Neural progenitor cell (in vitro differentiated cells): ENCODE measurements at regions not wholly inside any gene's neighbourhood (a gene's known extent, or its start where the extent isn't known, plus 50 kb on each side); places are given as distances from the start of the nearest gene placed in this dataset.

Experiments used
- EZH2phosphoT487 ChIP-seq: fragments of 200-600 bp; sonication (generic); IDR thresholded peaks from 2 replicates; pipeline ENCODE4 v1.6.1; 2017; ENCODE audit warnings: antibody characterized with exemption
- TF ChIP-seq, protein P1 (sequence below): fragments of 200-600 bp; sonication (generic); IDR thresholded peaks from 2 replicates; pipeline ENCODE4 v1.5.1; 2017; ENCODE audit warnings: antibody characterized with exemption, mild to moderate bottlenecking

DNA sequence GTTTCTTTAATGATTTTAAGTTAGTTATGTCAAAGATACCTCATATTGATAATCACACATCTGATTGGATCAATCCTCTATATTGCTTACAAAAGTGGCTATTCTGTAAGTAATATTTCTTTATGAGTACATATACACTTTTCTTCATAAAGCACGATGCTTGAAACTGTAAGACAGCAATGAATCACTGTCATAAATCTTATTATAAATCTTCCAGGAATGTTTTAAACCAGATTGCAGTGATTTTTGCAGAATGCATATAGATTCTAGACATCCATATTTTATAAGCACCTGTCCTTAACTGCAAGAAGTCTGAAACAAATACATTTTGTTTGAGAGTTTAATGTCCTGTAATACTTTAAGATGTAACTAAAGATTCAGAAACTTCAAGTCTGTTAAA is 367.0 kb upstream of the FANCL start:
- TF ChIP-seq, protein P1, sequence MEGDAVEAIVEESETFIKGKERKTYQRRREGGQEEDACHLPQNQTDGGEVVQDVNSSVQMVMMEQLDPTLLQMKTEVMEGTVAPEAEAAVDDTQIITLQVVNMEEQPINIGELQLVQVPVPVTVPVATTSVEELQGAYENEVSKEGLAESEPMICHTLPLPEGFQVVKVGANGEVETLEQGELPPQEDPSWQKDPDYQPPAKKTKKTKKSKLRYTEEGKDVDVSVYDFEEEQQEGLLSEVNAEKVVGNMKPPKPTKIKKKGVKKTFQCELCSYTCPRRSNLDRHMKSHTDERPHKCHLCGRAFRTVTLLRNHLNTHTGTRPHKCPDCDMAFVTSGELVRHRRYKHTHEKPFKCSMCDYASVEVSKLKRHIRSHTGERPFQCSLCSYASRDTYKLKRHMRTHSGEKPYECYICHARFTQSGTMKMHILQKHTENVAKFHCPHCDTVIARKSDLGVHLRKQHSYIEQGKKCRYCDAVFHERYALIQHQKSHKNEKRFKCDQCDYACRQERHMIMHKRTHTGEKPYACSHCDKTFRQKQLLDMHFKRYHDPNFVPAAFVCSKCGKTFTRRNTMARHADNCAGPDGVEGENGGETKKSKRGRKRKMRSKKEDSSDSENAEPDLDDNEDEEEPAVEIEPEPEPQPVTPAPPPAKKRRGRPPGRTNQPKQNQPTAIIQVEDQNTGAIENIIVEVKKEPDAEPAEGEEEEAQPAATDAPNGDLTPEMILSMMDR, result no peak
- TF ChIP-seq EZH2phosphoT487, result no peak
